A673 (cell line): ENCODE measurements at regions not wholly inside any gene's neighbourhood (a gene's known extent, or its start where the extent isn't known, plus 50 kb on each side); places are given as distances from the start of the nearest gene placed in this dataset.
"Not testable (repeated sequence)": the region's sequence is repeated elsewhere in the genome, so short reads cannot be mapped to it uniquely, and the experiment has no call there.

Experiments used
- BruUV-seq: library from RNA; stranded (reverse); fragments of 400-500 nt; replicated peaks from 2 replicates; lab custom pipeline; 2021; lab: Mats Ljungman, UMichigan
- CTCF ChIA-PET: fragments of 300-600 bp; sonication (Branson Sonifier 250); formaldehyde crosslinking; loops from one replicate; lab custom pipeline; 2022; ENCODE audit warnings: antibody characterized with exemption; lab: Charles Lee
- POLR2A ChIA-PET: fragments of 300-600 bp; sonication (Branson Sonifier 250); formaldehyde crosslinking; loops from one replicate; lab custom pipeline; 2022; ENCODE audit warnings: antibody characterized with exemption; ENCODE audit not compliant: low non-redundant PET; lab: Charles Lee
- DNase-seq: peaks from one replicate; pipeline ENCODE4 v3.0.0-alpha.2; 2015; ENCODE audit warnings: low spot score
- H3K27ac ChIP-seq: fragments of 200-600 bp; sonication (generic); 2 replicates; pipeline ENCODE4 v1.5.1; 2016; ENCODE audit warnings: mixed run types, low read depth, mild to moderate bottlenecking, mixed read lengths, antibody characterized with exemption, low read length; ENCODE audit not compliant: poor library complexity, severe bottlenecking
- H3K27me3 ChIP-seq: fragments of 200-600 bp; sonication (generic); replicated peaks from 2 replicates; pipeline ENCODE4 v1.6.1; 2017; ENCODE audit warnings: mixed run types, low read depth, mild to moderate bottlenecking, mixed read lengths, antibody characterized with exemption, low read length; ENCODE audit not compliant: insufficient read depth, poor library complexity
- H3K36me3 ChIP-seq: fragments of 200-600 bp; sonication (generic); 2 replicates; pipeline ENCODE4 v1.6.1; 2016; ENCODE audit warnings: mixed run types, mild to moderate bottlenecking, mixed read lengths, antibody characterized with exemption, low read length; ENCODE audit not compliant: insufficient read depth, poor library complexity, severe bottlenecking
- H3K4me1 ChIP-seq: fragments of 200-600 bp; sonication (generic); 2 replicates; pipeline ENCODE4 v1.6.1; 2017; ENCODE audit warnings: mixed run types, mild to moderate bottlenecking, mixed read lengths, antibody characterized with exemption, low read length; ENCODE audit not compliant: insufficient read depth, poor library complexity, severe bottlenecking
- H3K4me3 ChIP-seq: fragments of 200-600 bp; sonication (generic); 2 replicates; pipeline ENCODE4 v1.5.1; 2016; ENCODE audit warnings: low read depth, mixed run types, mild to moderate bottlenecking, mixed read lengths, low read length; ENCODE audit not compliant: poor library complexity, severe bottlenecking
- H3K9me3 ChIP-seq: fragments of 200-600 bp; sonication (generic); 2 replicates; pipeline ENCODE4 v1.6.1; 2016; ENCODE audit warnings: mixed run types, low read depth, mild to moderate bottlenecking, mixed read lengths, antibody characterized with exemption, low read length; ENCODE audit not compliant: poor library complexity, severe bottlenecking
- intact Hi-C: fragments of 100-400 bp; cut with micrococcal nuclease; formaldehyde crosslinking; loops from one replicate; pipeline ENCODE4 v1.10.0; 2022; ENCODE audit not compliant: unreplicated experiment

DNA sequence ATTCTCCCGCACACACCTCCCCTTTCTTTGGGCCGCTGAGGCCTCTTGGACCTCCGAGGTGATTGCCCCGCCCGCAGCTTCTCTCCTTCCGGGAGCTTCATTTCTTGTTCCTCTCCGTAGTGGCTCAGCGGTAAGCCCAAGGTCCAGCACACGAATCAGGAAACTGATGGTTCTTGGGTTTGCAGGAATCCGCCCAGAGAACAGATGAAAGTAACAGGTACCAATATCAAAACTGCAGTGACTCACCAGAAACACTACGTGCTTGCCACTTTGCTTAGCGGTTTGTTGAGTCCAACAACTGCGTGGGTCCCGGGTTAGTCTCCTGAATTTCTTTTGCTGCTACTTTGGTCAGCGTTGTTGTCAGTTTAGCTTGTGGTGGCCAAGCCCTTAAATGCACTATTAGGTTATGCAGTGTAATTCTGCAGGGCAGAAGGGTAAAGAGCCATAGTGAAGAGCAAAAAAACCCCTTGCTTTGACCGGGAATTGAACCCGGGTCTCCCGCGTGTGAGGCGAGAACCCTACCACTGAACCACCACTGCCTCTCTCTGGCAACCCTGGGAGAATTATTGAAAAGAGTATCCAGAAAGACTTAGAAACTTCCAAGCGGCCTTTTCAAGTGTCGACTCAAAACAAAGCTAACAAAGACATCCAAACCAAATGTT, 74.2 kb upstream of the FCGR1A start:
- intact Hi-C loops, H3K4me1 ChIP-seq, CTCF ChIA-PET, H3K27ac ChIP-seq, H3K36me3 ChIP-seq, POLR2A ChIA-PET, H3K4me3 ChIP-seq, H3K9me3 ChIP-seq, H3K27me3 ChIP-seq: not testable (repeated sequence)
- peak; percentile 91 for DNase-seq
- TSS peak; percentile 98 for BruUV-seq

DNA sequence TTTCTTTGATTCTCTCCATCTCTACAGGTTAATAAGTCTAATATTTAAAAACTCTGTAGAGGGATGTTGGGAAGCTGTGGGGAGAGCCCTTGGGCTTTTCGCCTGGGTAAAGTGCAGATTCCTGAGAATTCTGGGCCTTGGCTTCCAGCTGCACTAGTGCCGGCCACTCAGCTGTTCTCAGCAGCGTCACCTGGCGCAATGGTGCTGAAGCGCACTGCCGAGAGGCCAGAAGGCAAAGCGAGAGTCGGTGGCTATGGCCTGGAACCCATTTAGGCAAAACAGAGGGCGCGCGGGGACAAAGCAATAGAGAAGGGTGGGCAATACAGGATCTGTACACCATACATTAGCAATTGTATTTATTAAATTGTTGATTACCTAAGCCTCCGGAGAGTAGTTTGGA, 70.8 kb upstream of the FCGR1A start:
- peak overlapping the region; percentile 34 for H3K4me3 ChIP-seq
- H3K9me3 ChIP-seq, BruUV-seq, H3K27ac ChIP-seq, H3K4me1 ChIP-seq, DNase-seq, H3K36me3 ChIP-seq, H3K27me3 ChIP-seq, POLR2A ChIA-PET, CTCF ChIA-PET, intact Hi-C loops: not testable (repeated sequence)

DNA sequence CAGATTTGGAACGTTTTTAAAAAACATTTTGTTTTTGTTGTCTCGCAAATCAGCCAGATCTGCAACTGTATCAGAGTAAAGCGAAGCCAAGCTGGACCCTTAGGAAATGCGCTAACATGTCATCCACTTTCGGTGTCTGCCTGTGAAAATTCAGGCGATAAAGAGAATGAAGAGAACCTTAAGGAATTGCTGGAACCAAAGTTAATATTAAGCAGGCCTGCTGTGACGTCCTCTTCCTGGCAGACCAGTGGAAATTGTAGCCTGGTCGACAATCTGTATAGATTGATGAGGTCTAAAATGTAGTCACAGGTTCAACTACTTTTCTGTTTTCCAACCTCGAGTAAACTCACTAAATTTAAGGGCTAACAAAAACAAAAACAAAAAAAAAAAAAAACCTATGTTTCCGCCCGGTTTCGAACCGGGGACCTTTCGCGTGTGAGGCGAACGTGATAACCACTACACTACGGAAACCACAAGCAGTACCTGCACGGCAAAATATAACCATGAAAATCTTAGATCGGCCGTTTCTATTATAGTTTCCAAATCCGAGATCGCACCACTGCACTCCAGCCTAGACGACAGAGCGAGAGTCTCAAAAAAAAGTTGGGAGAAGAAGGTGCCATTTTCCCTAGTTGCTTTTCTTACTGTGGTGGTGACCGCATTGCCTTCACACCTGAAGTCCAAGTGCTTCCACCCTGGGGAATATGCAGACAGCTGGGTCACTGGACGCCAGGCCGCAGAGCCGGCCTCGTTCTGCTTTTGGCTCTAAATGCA, 70.2 kb upstream of the FCGR1A start:
- POLR2A ChIA-PET, CTCF ChIA-PET: not testable (repeated sequence)
- H3K4me3 ChIP-seq: peak overlapping the region; percentile 34

DNA sequence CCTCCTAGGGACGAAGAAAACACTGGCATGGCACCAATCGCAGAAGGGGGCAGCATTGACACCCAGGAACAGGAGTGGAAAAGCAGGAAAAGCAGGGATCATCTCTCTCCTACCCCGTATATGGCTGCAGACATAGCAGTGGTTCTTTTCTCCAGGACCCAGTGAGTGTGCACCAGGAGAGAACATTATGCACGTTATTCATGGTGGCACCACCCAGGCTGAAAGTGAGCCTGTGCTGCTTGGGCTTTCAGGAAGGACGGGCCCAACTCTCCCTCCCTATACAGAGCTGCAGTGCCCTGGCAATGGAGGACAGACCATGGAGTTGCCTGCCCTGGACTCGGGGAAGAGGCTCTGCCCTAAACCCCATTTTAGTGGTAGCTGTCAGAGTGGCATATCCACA, 69.0 kb upstream of the FCGR1A start:
- CTCF ChIA-PET: not testable (repeated sequence)

More for the DNA sequence above, 70.2 kb upstream of the FCGR1A start:
- H3K9me3 ChIP-seq, BruUV-seq, H3K27me3 ChIP-seq, H3K36me3 ChIP-seq, H3K27ac ChIP-seq, H3K4me1 ChIP-seq, intact Hi-C loops: not testable (repeated sequence)
- peak; percentile 79 for DNase-seq

DNA sequence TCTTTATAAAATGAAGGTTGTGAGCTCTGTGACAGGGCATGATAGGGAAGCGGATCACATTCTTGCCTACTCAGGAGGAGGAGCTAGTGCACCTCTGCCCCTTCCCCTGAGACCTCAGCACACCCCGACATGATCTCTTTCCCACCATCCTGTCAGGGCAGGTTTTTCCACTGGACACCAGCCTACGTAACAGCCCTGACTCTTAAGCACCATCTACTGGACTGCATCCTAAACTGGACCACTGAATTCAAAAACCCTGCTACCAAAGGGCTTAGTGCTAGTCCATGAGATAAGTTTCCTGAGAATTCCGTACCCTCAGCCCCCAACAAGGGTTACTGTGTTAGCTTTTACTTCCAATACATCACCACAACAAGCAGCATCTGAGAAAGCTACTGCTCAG, 68.5 kb upstream of the FCGR1A start:
- CTCF ChIA-PET, H3K9me3 ChIP-seq, H3K27me3 ChIP-seq, DNase-seq, intact Hi-C loops, H3K36me3 ChIP-seq, POLR2A ChIA-PET, H3K27ac ChIP-seq, BruUV-seq, H3K4me1 ChIP-seq, H3K4me3 ChIP-seq: not testable (repeated sequence)

More for the DNA sequence above, 69.0 kb upstream of the FCGR1A start:
- H3K36me3 ChIP-seq, H3K9me3 ChIP-seq, DNase-seq, H3K27me3 ChIP-seq, H3K27ac ChIP-seq, H3K4me1 ChIP-seq, BruUV-seq, POLR2A ChIA-PET, intact Hi-C loops, H3K4me3 ChIP-seq: not testable (repeated sequence)

DNA sequence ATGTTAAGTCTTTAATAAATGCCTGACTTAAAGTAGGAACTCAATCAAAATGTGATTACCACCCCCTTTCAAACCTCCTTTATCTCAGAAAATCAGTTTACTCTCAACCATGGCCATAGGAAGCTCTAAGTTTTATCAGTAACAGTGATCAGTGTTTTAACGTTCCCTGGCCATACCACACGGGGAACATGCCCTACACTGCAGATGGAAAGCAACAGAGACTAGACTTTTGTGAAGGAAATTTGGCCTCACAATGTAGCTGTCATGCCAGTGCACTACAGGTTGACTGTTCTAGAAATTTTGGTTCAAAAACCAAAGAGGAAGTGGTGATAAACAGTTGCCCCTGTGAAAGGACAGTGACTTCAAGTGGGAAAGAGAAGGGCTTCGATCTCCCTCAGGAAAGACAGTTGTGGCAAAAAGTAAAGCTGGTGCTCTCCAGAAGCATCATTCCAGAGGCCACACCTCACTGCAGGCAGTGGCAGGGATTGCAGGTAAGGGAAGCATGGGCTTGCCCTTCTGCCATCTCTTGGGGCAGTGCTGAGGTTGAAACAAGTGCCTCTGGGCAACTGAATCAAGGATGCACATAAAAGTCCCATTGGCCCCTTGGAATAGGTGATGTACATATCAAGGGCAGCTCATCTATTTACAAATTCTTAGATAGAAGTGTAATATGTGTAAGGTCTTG, 57.7 kb upstream of the FCGR1A start:
- H3K4me3 ChIP-seq, DNase-seq, H3K36me3 ChIP-seq, H3K27ac ChIP-seq, CTCF ChIA-PET, H3K9me3 ChIP-seq, H3K4me1 ChIP-seq, H3K27me3 ChIP-seq, BruUV-seq, POLR2A ChIA-PET, intact Hi-C loops: not testable (repeated sequence)

DNA sequence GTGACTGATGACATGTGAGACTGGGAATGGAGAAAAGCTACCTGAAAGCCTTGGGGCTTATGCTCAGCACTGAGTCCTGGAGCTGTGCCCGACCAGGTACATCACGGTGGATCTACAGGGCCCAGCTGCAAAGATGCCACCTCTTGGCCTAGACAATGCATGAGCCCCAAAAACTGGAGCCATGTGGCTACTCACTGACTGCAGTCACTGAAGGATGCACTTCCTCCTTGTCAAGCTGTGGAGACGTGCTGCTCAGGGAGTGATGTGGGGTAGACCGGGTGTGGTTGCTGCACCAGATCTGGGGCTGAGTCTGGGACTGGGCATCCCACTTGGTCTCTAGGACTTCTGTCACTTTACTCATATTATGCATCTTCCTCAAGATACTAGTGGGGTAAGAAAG, 55.8 kb upstream of the FCGR1A start:
- H3K36me3 ChIP-seq, H3K27me3 ChIP-seq, H3K9me3 ChIP-seq, H3K27ac ChIP-seq, H3K4me1 ChIP-seq, intact Hi-C loops, POLR2A ChIA-PET, CTCF ChIA-PET, DNase-seq, BruUV-seq, H3K4me3 ChIP-seq: not testable (repeated sequence)
